ENCODE measurements at regions not wholly inside any gene's neighbourhood (a gene's known extent, or its start where the extent isn't known, plus 50 kb on each side); places are given as distances from the start of the nearest gene placed in this dataset.

- ATAC-seq (ENCODE audit: low FRiP score) (no peak), DNase-seq (no peak)
- Histone ChIP-seq H3K27ac (ENCODE audit: low read depth in 1 of 2, low read length in 2 of 2) (no peak overlapping the region), H3K4me3 (ENCODE audit: low read length in 2 of 2) (no peak overlapping the region), H3K27me3 (ENCODE audit: control insufficient read depth in 1 of 2, insufficient read depth in 2 of 2, low read length in 1 of 2) (no peaks in the 10 kb centered on the region), H3K9me3 (ENCODE audit: control insufficient read depth, low read length) (no peaks in the 10 kb centered on the region), H3K36me3 (ENCODE audit: control insufficient read depth in 1 of 2, insufficient read depth in 2 of 2, low read length in 1 of 2) (no peaks in the 10 kb centered on the region), H3K4me1 (ENCODE audit: control insufficient read depth in 1 of 2, insufficient read depth in 2 of 2, low read length in 2 of 2) (no peaks in the 10 kb centered on the region)
- intact Hi-C loops (cut with DNase I): loop anchor here in 1 of 2 donors (5.0 kb wide), 1 partner anchor 487 kb away; the partner anchor contains the start of gene ADAMTS9
- WGBS, 2 donors: 91 to 95% methylated on average over 2 of the region's 2 CpGs
Measured at GRCh38 chr3:65173841-65174240, 486.0 kb upstream of the ADAMTS9 start.

- DNase-seq (no peak), ATAC-seq (ENCODE audit: low FRiP score) (no peak)
- H3K4me3 ChIP-seq (ENCODE audit: low read length in 2 of 2): no peak overlapping the region
- 55 to 59% methylated on average over 5 of the region's 5 CpGs for WGBS, 2 donors
- H3K9me3 ChIP-seq (ENCODE audit: control insufficient read depth, low read length): no peaks in the 10 kb centered on the region
- H3K36me3 ChIP-seq (ENCODE audit: control insufficient read depth in 1 of 2, insufficient read depth in 2 of 2, low read length in 1 of 2): no peaks in the 10 kb centered on the region
- no peak overlapping the region for H3K27ac ChIP-seq (ENCODE audit: low read depth in 1 of 2, low read length in 2 of 2)
- no peaks in the 10 kb centered on the region for H3K4me1 ChIP-seq (ENCODE audit: control insufficient read depth in 1 of 2, insufficient read depth in 2 of 2, low read length in 2 of 2)
- no peaks in the 10 kb centered on the region for H3K27me3 ChIP-seq (ENCODE audit: control insufficient read depth in 1 of 2, insufficient read depth in 2 of 2, low read length in 1 of 2)
- intact Hi-C loops (cut with DNase I): loop anchor here in 1 of 2 donors (5.0 kb wide), 1 partner anchor 485 kb away; the partner anchor contains the start of gene ADAMTS9
Measured at GRCh38 chr3:65172209-65172608, 484.4 kb upstream of the ADAMTS9 start.

GRCh38 chr3:65170390-65171042, 482.7 kb upstream of the ADAMTS9 start:
- DNase-seq (peak; percentile 94 to 97), ATAC-seq (ENCODE audit: low FRiP score) (peak; percentile 91)
- Histone ChIP-seq H3K4me3 (ENCODE audit: low read length in 2 of 2) (no peak overlapping the region), H3K27me3 (ENCODE audit: control insufficient read depth in 1 of 2, insufficient read depth in 2 of 2, low read length in 1 of 2) (no peaks in the 10 kb centered on the region), H3K36me3 (ENCODE audit: control insufficient read depth in 1 of 2, insufficient read depth in 2 of 2, low read length in 1 of 2) (no peaks in the 10 kb centered on the region), H3K27ac (ENCODE audit: low read depth in 1 of 2, low read length in 2 of 2) (peak overlapping the region in 1 of 2 donors; percentile 67), H3K9me3 (ENCODE audit: control insufficient read depth, low read length) (no peaks in the 10 kb centered on the region), H3K4me1 (ENCODE audit: control insufficient read depth in 1 of 2, insufficient read depth in 2 of 2, low read length in 2 of 2) (no peaks in the 10 kb centered on the region)
- intact Hi-C loops (cut with DNase I): loop anchor here in 1 of 2 donors (5.0 kb wide), 1 partner anchor 483 kb away; the partner anchor contains the start of gene ADAMTS9
- WGBS, 2 donors: 3 to 5% methylated on average over 10 of the region's 10 CpGs

GRCh38 chr3:65169961-65170360, 482.2 kb upstream of the ADAMTS9 start:
- Histone ChIP-seq H3K27me3 (ENCODE audit: control insufficient read depth in 1 of 2, insufficient read depth in 2 of 2, low read length in 1 of 2) (no peaks in the 10 kb centered on the region), H3K4me1 (ENCODE audit: control insufficient read depth in 1 of 2, insufficient read depth in 2 of 2, low read length in 2 of 2) (no peaks in the 10 kb centered on the region), H3K9me3 (ENCODE audit: control insufficient read depth, low read length) (no peaks in the 10 kb centered on the region), H3K27ac (ENCODE audit: low read depth in 1 of 2, low read length in 2 of 2) (no peak overlapping the region), H3K36me3 (ENCODE audit: control insufficient read depth in 1 of 2, insufficient read depth in 2 of 2, low read length in 1 of 2) (no peaks in the 10 kb centered on the region), H3K4me3 (ENCODE audit: low read length in 2 of 2) (no peak overlapping the region)
- no peak for ATAC-seq (ENCODE audit: low FRiP score)
- no peak for DNase-seq
- 24 to 29% methylated on average over 3 of the region's 3 CpGs for WGBS, 2 donors
- intact Hi-C loops (cut with DNase I): loop anchor here in 1 of 2 donors (5.0 to 10.0 kb wide), 2 partner anchors 145 to 483 kb away; partner anchors contain the start of gene ADAMTS9

- H3K27ac ChIP-seq (ENCODE audit: low read depth in 1 of 2, low read length in 2 of 2): no peak overlapping the region
Measured at GRCh38 chr3:65168547-65168946, 480.7 kb upstream of the ADAMTS9 start.

GRCh38 chr3:65166531-65166930, 478.7 kb upstream of the ADAMTS9 start:
- H3K36me3 ChIP-seq (ENCODE audit: control insufficient read depth in 1 of 2, insufficient read depth in 2 of 2, low read length in 1 of 2): no peaks in the 10 kb centered on the region
- ATAC-seq (ENCODE audit: low FRiP score): no peak
- intact Hi-C loops (cut with DNase I): loop anchor here in 1 of 2 donors (10.0 kb wide), 1 partner anchor 142 kb away; no protein-coding TSS in a partner anchor
- H3K9me3 ChIP-seq (ENCODE audit: control insufficient read depth, low read length): no peaks in the 10 kb centered on the region
- H3K27me3 ChIP-seq (ENCODE audit: control insufficient read depth in 1 of 2, insufficient read depth in 2 of 2, low read length in 1 of 2): no peaks in the 10 kb centered on the region
- H3K4me1 ChIP-seq (ENCODE audit: control insufficient read depth in 1 of 2, insufficient read depth in 2 of 2, low read length in 2 of 2): no peaks in the 10 kb centered on the region
- no peak overlapping the region for H3K27ac ChIP-seq (ENCODE audit: low read depth in 1 of 2, low read length in 2 of 2)
- no peak overlapping the region for H3K4me3 ChIP-seq (ENCODE audit: low read length in 2 of 2)
- DNase-seq: no peak

More at GRCh38 chr3:65168547-65168946, 480.7 kb upstream of the ADAMTS9 start:
- WGBS, 2 donors: 93 to 94% methylated on average over 4 of the region's 4 CpGs
- DNase-seq: no peak
- no peaks in the 10 kb centered on the region for H3K36me3 ChIP-seq (ENCODE audit: control insufficient read depth in 1 of 2, insufficient read depth in 2 of 2, low read length in 1 of 2)
- intact Hi-C loops (cut with DNase I): loop anchor here in 1 of 2 donors (10.0 kb wide), 1 partner anchor 144 kb away; no protein-coding TSS in a partner anchor
- H3K4me3 ChIP-seq (ENCODE audit: low read length in 2 of 2): no peak overlapping the region
- no peaks in the 10 kb centered on the region for H3K27me3 ChIP-seq (ENCODE audit: control insufficient read depth in 1 of 2, insufficient read depth in 2 of 2, low read length in 1 of 2)
- H3K4me1 ChIP-seq (ENCODE audit: control insufficient read depth in 1 of 2, insufficient read depth in 2 of 2, low read length in 2 of 2): no peaks in the 10 kb centered on the region
- no peaks in the 10 kb centered on the region for H3K9me3 ChIP-seq (ENCODE audit: control insufficient read depth, low read length)
- ATAC-seq (ENCODE audit: low FRiP score): no peak

- intact Hi-C loops (cut with DNase I): no loop called here
- WGBS, 2 donors: 88 to 89% methylated on average over 3 of the region's 3 CpGs
- Histone ChIP-seq H3K27ac (ENCODE audit: low read depth in 1 of 2, low read length in 2 of 2) (no peak overlapping the region), H3K9me3 (ENCODE audit: control insufficient read depth, low read length) (no peaks in the 10 kb centered on the region), H3K36me3 (ENCODE audit: control insufficient read depth in 1 of 2, insufficient read depth in 2 of 2, low read length in 1 of 2) (no peaks in the 10 kb centered on the region), H3K27me3 (ENCODE audit: control insufficient read depth in 1 of 2, insufficient read depth in 2 of 2, low read length in 1 of 2) (no peaks in the 10 kb centered on the region), H3K4me3 (ENCODE audit: low read length in 2 of 2) (no peak overlapping the region), H3K4me1 (ENCODE audit: control insufficient read depth in 1 of 2, insufficient read depth in 2 of 2, low read length in 2 of 2) (no peaks in the 10 kb centered on the region)
- DNase-seq: no peak
- ATAC-seq (ENCODE audit: low FRiP score): no peak
Measured at GRCh38 chr3:65158023-65158422, 470.2 kb upstream of the ADAMTS9 start.

- H3K9me3 ChIP-seq (ENCODE audit: control insufficient read depth, low read length): peaks cover 1% of the 10 kb centered on the region
- H3K36me3 ChIP-seq (ENCODE audit: control insufficient read depth in 1 of 2, insufficient read depth in 2 of 2, low read length in 1 of 2): no peaks in the 10 kb centered on the region
- intact Hi-C loops (cut with DNase I): no loop called here
- H3K4me1 ChIP-seq (ENCODE audit: control insufficient read depth in 1 of 2, insufficient read depth in 2 of 2, low read length in 2 of 2): no peaks in the 10 kb centered on the region
- no peaks in the 10 kb centered on the region for H3K27me3 ChIP-seq (ENCODE audit: control insufficient read depth in 1 of 2, insufficient read depth in 2 of 2, low read length in 1 of 2)
- ATAC-seq (ENCODE audit: low FRiP score) (no peak), DNase-seq (no peak)
- WGBS, 2 donors: 78 to 81% methylated on average over 8 of the region's 8 CpGs
- no peak overlapping the region for H3K27ac ChIP-seq (ENCODE audit: low read depth in 1 of 2, low read length in 2 of 2)
- H3K4me3 ChIP-seq (ENCODE audit: low read length in 2 of 2): no peak overlapping the region
Measured at GRCh38 chr3:65153850-65154512, 466.2 kb upstream of the ADAMTS9 start.

GRCh38 chr3:65151666-65152065, 463.9 kb upstream of the ADAMTS9 start:
- Histone ChIP-seq H3K27me3 (ENCODE audit: control insufficient read depth in 1 of 2, insufficient read depth in 2 of 2, low read length in 1 of 2) (no peaks in the 10 kb centered on the region), H3K36me3 (ENCODE audit: control insufficient read depth in 1 of 2, insufficient read depth in 2 of 2, low read length in 1 of 2) (no peaks in the 10 kb centered on the region), H3K4me1 (ENCODE audit: control insufficient read depth in 1 of 2, insufficient read depth in 2 of 2, low read length in 2 of 2) (no peaks in the 10 kb centered on the region), H3K27ac (ENCODE audit: low read depth in 1 of 2, low read length in 2 of 2) (no peak overlapping the region), H3K9me3 (ENCODE audit: control insufficient read depth, low read length) (peaks cover 1% of the 10 kb centered on the region), H3K4me3 (ENCODE audit: low read length in 2 of 2) (no peak overlapping the region)
- DNase-seq (no peak), ATAC-seq (ENCODE audit: low FRiP score) (no peak)
- 78 to 87% methylated on average over 6 of the region's 6 CpGs for WGBS, 2 donors
- intact Hi-C loops (cut with DNase I): no loop called here
